ENCODE measurements at regions not wholly inside any gene's neighbourhood (a gene's known extent, or its start where the extent isn't known, plus 50 kb on each side); places are given as distances from the start of the nearest gene placed in this dataset.

GRCh38 chr4:151600432-151600831, 160.4 kb downstream of the GATB start:
- CTCF ChIA-PET (ENCODE audit: low intra/inter-chr PET ratio) = no interaction called here
- H3K27ac ChIP-seq (ENCODE audit: extremely low read depth, low read depth, low read length) = no peak overlapping the region
- no peak for FAIRE-seq
- TF ChIP-seq SNIP1 (IDR thresholded peaks at IDR 0.05; ENCODE audit: low read depth) (no peak), MTA1 (IDR thresholded peaks at IDR 0.05; ENCODE audit: borderline replicate concordance) (no peak), ZNF121 (CRISPR knock-in tag; conservative IDR thresholded peaks at IDR 0.05) (no peak), SUPT5H (IDR thresholded peaks at IDR 0.05) (no peak), ZBTB9 (CRISPR knock-in tag; IDR thresholded peaks at IDR 0.05) (no peak), DDX20 (tag; IDR thresholded peaks at IDR 0.05; ENCODE audit: low read depth) (no peak)
- H3K27me3 ChIP-seq (ENCODE audit: control insufficient read depth in 2 of 2, insufficient read depth in 2 of 2, low read length in 2 of 2) = peaks cover 2 to 7% of the 10 kb centered on the region in 2 experiments; a peak in 2 of 5 replicates
- no TSS peak for BruUV-seq (replicated peaks)
- POLR2A ChIA-PET = no interaction called here
- H3K4me1 ChIP-seq (replicated peaks in 1 of 2; ENCODE audit: control insufficient read depth in 2 of 2, insufficient read depth in 2 of 2, low read length in 2 of 2) = no peaks in the 10 kb centered on the region
- 3% methylated on average over 3 of the region's 3 CpGs for WGBS (ENCODE audit: insufficient coverage, low coverage, missing lambda C conversion rate)
- H3K4me2 ChIP-seq (ENCODE audit: insufficient read depth, low read length) = no peak overlapping the region
- no peak for ATAC-seq
- DNase-seq (ENCODE audit: extremely low read depth in 1 of 4, low spot score in 3 of 4) = no peak
- no peaks in the 10 kb centered on the region for H3K79me2 ChIP-seq (ENCODE audit: control insufficient read depth, insufficient read depth, low read length)
- H3K9me3 ChIP-seq (replicated peaks; ENCODE audit: control insufficient read depth, insufficient read depth, low read depth, low read length) = no peaks in the 10 kb centered on the region
- no peak overlapping the region for H2AFZ ChIP-seq (ENCODE audit: low read depth, low read length)
- H3K9me1 ChIP-seq (ENCODE audit: control insufficient read depth, insufficient read depth, low read length) = no peaks in the 10 kb centered on the region
- no peaks in the 10 kb centered on the region for H3K36me3 ChIP-seq (ENCODE audit: control insufficient read depth, insufficient read depth, low read length)
- H3K4me3 ChIP-seq = no peak overlapping the region
- intact Hi-C loops (cut with micrococcal nuclease) (no loop called here), in situ Hi-C loops (cut with MboI) (no loop called here)
- no peaks in the 10 kb centered on the region for H4K20me1 ChIP-seq (replicated peaks; ENCODE audit: control insufficient read depth, insufficient read depth, low read length)
- H3K9ac ChIP-seq (ENCODE audit: insufficient read depth in 1 of 2, low read depth in 2 of 2, low read length in 2 of 2) = no peak overlapping the region

GRCh38 chr4:151603377-151603776, 157.4 kb downstream of the GATB start:
- DNase-seq (ENCODE audit: extremely low read depth in 1 of 4, low spot score in 3 of 4) = no peak
- no peak overlapping the region for H3K4me3 ChIP-seq
- no peak overlapping the region for H3K27ac ChIP-seq (ENCODE audit: extremely low read depth, low read depth, low read length)
- H3K4me2 ChIP-seq (ENCODE audit: insufficient read depth, low read length) = no peak overlapping the region
- no peaks in the 10 kb centered on the region for H4K20me1 ChIP-seq (replicated peaks; ENCODE audit: control insufficient read depth, insufficient read depth, low read length)
- ChIA-PET POLR2A (no interaction called here), CTCF (ENCODE audit: low intra/inter-chr PET ratio) (no interaction called here)
- no peak overlapping the region for H3K9ac ChIP-seq (ENCODE audit: insufficient read depth in 1 of 2, low read depth in 2 of 2, low read length in 2 of 2)
- no peak for FAIRE-seq
- H3K4me1 ChIP-seq (replicated peaks in 1 of 2; ENCODE audit: control insufficient read depth in 2 of 2, insufficient read depth in 2 of 2, low read length in 2 of 2) = no peaks in the 10 kb centered on the region
- ATAC-seq = no peak
- 0 out of 5 replicates have a peak, but pooled peaks cover 0 to 5% of the 10 kb centered on the region in 2 experiments for H3K27me3 ChIP-seq (ENCODE audit: control insufficient read depth in 2 of 2, insufficient read depth in 2 of 2, low read length in 2 of 2)
- H3K9me3 ChIP-seq (replicated peaks; ENCODE audit: control insufficient read depth, insufficient read depth, low read depth, low read length) = no peaks in the 10 kb centered on the region
- intact Hi-C loops (cut with micrococcal nuclease) = no loop called here
- H3K79me2 ChIP-seq (ENCODE audit: control insufficient read depth, insufficient read depth, low read length) = no peaks in the 10 kb centered on the region
- BruUV-seq (replicated peaks) = no TSS peak
- H3K9me1 ChIP-seq (ENCODE audit: control insufficient read depth, insufficient read depth, low read length) = no peaks in the 10 kb centered on the region
- no peak overlapping the region for H2AFZ ChIP-seq (ENCODE audit: low read depth, low read length)
- in situ Hi-C loops (cut with MboI) = no loop called here
- H3K36me3 ChIP-seq (ENCODE audit: control insufficient read depth, insufficient read depth, low read length) = no peaks in the 10 kb centered on the region
- 0% methylated on average over 2 of the region's 2 CpGs for WGBS (ENCODE audit: insufficient coverage, low coverage, missing lambda C conversion rate)
- no peak for TF ChIP-seq BRCA1 (IDR thresholded peaks at IDR 0.05)
- TF ChIP-seq BRCA1 (CRISPR knock-in tag; IDR thresholded peaks at IDR 0.05) = no peak
- TF ChIP-seq MECOM (CRISPR knock-in tag; IDR thresholded peaks at IDR 0.05) = no peak
- TF ChIP-seq, protein P1, sequence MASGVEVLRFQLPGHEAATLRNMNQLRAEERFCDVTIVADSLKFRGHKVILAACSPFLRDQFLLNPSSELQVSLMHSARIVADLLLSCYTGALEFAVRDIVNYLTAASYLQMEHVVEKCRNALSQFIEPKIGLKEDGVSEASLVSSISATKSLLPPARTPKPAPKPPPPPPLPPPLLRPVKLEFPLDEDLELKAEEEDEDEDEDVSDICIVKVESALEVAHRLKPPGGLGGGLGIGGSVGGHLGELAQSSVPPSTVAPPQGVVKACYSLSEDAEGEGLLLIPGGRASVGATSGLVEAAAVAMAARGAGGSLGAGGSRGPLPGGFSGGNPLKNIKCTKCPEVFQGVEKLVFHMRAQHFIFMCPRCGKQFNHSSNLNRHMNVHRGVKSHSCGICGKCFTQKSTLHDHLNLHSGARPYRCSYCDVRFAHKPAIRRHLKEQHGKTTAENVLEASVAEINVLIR (CRISPR knock-in tag; IDR thresholded peaks at IDR 0.05) = no peak
- TF ChIP-seq, protein P2, sequence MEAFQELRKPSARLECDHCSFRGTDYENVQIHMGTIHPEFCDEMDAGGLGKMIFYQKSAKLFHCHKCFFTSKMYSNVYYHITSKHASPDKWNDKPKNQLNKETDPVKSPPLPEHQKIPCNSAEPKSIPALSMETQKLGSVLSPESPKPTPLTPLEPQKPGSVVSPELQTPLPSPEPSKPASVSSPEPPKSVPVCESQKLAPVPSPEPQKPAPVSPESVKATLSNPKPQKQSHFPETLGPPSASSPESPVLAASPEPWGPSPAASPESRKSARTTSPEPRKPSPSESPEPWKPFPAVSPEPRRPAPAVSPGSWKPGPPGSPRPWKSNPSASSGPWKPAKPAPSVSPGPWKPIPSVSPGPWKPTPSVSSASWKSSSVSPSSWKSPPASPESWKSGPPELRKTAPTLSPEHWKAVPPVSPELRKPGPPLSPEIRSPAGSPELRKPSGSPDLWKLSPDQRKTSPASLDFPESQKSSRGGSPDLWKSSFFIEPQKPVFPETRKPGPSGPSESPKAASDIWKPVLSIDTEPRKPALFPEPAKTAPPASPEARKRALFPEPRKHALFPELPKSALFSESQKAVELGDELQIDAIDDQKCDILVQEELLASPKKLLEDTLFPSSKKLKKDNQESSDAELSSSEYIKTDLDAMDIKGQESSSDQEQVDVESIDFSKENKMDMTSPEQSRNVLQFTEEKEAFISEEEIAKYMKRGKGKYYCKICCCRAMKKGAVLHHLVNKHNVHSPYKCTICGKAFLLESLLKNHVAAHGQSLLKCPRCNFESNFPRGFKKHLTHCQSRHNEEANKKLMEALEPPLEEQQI (IDR thresholded peaks at IDR 0.05) = no peak
- TF ChIP-seq NCOA2 (IDR thresholded peaks at IDR 0.05; ENCODE audit: partially characterized antibody in 2 of 2) = no peak
- no peak for TF ChIP-seq TRIM24 (IDR thresholded peaks at IDR 0.05)
- TF ChIP-seq SLC30A9 (CRISPR knock-in tag; IDR thresholded peaks at IDR 0.05) = no peak
